ENCODE measurements at regions not wholly inside any gene's neighbourhood (a gene's known extent, or its start where the extent isn't known, plus 50 kb on each side); places are given as distances from the start of the nearest gene placed in this dataset.

GRCh38 chr4:187889651-187890050 is 105.9 kb upstream of the ZFP42 start:
- no CpG with 5 or more reads among the region's 6 CpGs for WGBS, 2 experiments (ENCODE audit: extremely low coverage in 2 of 2, insufficient read length in 1 of 2)
- H3K4me1 ChIP-seq (ENCODE audit: control insufficient read depth, insufficient read depth, low read length): no peaks in the 10 kb centered on the region
- no peak overlapping the region for H4K91ac ChIP-seq (ENCODE audit: insufficient read depth, low read depth, low read length)
- no peak overlapping the region for H2AK9ac ChIP-seq (replicated peaks; ENCODE audit: low read depth, low read length, poor library complexity)
- no peak overlapping the region for H2BK120ac ChIP-seq (ENCODE audit: low read depth, low read length)
- no peak overlapping the region for H3K18ac ChIP-seq (ENCODE audit: low read depth, low read length)
- H3K4me3 ChIP-seq (ENCODE audit: insufficient read depth, low read depth, low read length): no peak overlapping the region
- no peak overlapping the region for H3K27ac ChIP-seq (ENCODE audit: insufficient read depth, low read length)
- in situ Hi-C loops (cut with MboI; ENCODE audit: low sequenced_read_pairs) (no loop called here), intact Hi-C loops (cut with micrococcal nuclease) (no loop called here), dilution Hi-C loops (cut with HindIII; ENCODE audit: low sequenced_read_pairs, unreplicated experiment) (no loop called here)
- H3K27me3 ChIP-seq (ENCODE audit: control insufficient read depth, insufficient read depth, low read length): no peaks in the 10 kb centered on the region
- TF ChIP-seq MAFK (IDR thresholded peaks at IDR 0.05; ENCODE audit: low read depth, low read length) (no peak), CEBPB (IDR thresholded peaks at IDR 0.05; ENCODE audit: low read depth, low read length) (no peak), MXI1 (IDR thresholded peaks at IDR 0.05; ENCODE audit: borderline replicate concordance, low read depth, low read length) (no peak), NFE2L2 (IDR thresholded peaks at IDR 0.05; ENCODE audit: low read depth, low read length) (no peak), RCOR1 (IDR thresholded peaks at IDR 0.05; ENCODE audit: insufficient replicate concordance, low read length) (no peak), FOS (IDR thresholded peaks at IDR 0.05; ENCODE audit: low read depth, low read length) (no peak), USF2 (IDR thresholded peaks at IDR 0.05; ENCODE audit: low read depth, low read length) (no peak), RAD21 (IDR thresholded peaks at IDR 0.05; ENCODE audit: low read length) (no peak), CHD1 (IDR thresholded peaks at IDR 0.05; ENCODE audit: low read depth, low read length) (no peak), POLR2A (IDR thresholded peaks at IDR 0.05; ENCODE audit: low read depth, low read length) (no peak), ELK1 (IDR thresholded peaks at IDR 0.05; ENCODE audit: borderline replicate concordance, low read depth, low read length) (no peak), MAZ (IDR thresholded peaks at IDR 0.05; ENCODE audit: borderline replicate concordance, low read depth, low read length) (no peak), SMC3 (IDR thresholded peaks at IDR 0.05; ENCODE audit: low read depth, low read length) (no peak), RFX5 (IDR thresholded peaks at IDR 0.05; ENCODE audit: low read depth, low read length) (no peak), BHLHE40 (IDR thresholded peaks at IDR 0.05; ENCODE audit: low read depth, low read length) (no peak)
- TF ChIP-seq, protein P1, sequence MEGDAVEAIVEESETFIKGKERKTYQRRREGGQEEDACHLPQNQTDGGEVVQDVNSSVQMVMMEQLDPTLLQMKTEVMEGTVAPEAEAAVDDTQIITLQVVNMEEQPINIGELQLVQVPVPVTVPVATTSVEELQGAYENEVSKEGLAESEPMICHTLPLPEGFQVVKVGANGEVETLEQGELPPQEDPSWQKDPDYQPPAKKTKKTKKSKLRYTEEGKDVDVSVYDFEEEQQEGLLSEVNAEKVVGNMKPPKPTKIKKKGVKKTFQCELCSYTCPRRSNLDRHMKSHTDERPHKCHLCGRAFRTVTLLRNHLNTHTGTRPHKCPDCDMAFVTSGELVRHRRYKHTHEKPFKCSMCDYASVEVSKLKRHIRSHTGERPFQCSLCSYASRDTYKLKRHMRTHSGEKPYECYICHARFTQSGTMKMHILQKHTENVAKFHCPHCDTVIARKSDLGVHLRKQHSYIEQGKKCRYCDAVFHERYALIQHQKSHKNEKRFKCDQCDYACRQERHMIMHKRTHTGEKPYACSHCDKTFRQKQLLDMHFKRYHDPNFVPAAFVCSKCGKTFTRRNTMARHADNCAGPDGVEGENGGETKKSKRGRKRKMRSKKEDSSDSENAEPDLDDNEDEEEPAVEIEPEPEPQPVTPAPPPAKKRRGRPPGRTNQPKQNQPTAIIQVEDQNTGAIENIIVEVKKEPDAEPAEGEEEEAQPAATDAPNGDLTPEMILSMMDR (conservative IDR thresholded peaks at IDR 0.05; ENCODE audit: low read depth, low read length): no peak
- H3K56ac ChIP-seq (ENCODE audit: extremely low read depth, insufficient read depth, low read length): no peak overlapping the region
- no peaks in the 10 kb centered on the region for H3K79me1 ChIP-seq (ENCODE audit: low read depth in 1 of 2, low read length in 2 of 2)
- H4K20me1 ChIP-seq (ENCODE audit: insufficient read depth, low read length): no peaks in the 10 kb centered on the region
- no peak for ATAC-seq (ENCODE audit: low read depth)
- H2AK5ac ChIP-seq (ENCODE audit: low read depth, low read length): no peak overlapping the region
- ChIA-PET CTCF (interaction anchor here (0.6 to 0.8 kb wide), 3 partner anchors 9 to 52 kb away, joined by 3 to 8 read pairs (median 3); no protein-coding TSS in a partner anchor), POLR2A (ENCODE audit: unreplicated experiment) (no interaction called here)
- no peaks in the 10 kb centered on the region for H3K9me3 ChIP-seq (ENCODE audit: control insufficient read depth, insufficient read depth, low read length)
- H2BK5ac ChIP-seq (ENCODE audit: low read depth, low read length, poor library complexity, severe bottlenecking): no peak overlapping the region
- H2BK15ac ChIP-seq (ENCODE audit: low read depth, low read length): no peak overlapping the region
- no TSS peak for BruUV-seq (replicated peaks)
- no peak overlapping the region for H3K4me2 ChIP-seq (ENCODE audit: low read depth, low read length)
- no peak overlapping the region for H3K23ac ChIP-seq (ENCODE audit: low read depth, low read length)
- no peak overlapping the region for H2BK20ac ChIP-seq (ENCODE audit: low read depth, low read length)
- H4K8ac ChIP-seq (ENCODE audit: low read depth in 2 of 2, low read length in 2 of 2): no peak overlapping the region
- no peaks in the 10 kb centered on the region for H3K36me3 ChIP-seq (ENCODE audit: control insufficient read depth, insufficient read depth, low read length)
- no peak overlapping the region for H4K5ac ChIP-seq (ENCODE audit: low read depth, low read length)
- H2AFZ ChIP-seq (replicated peaks; ENCODE audit: low read length, poor library complexity): no peak overlapping the region
- H3K4ac ChIP-seq (ENCODE audit: low read depth, low read length): no peak overlapping the region
- no peak overlapping the region for H3K9ac ChIP-seq (ENCODE audit: low read depth, low read length)
- no peak overlapping the region for H3K14ac ChIP-seq (replicated peaks; ENCODE audit: low read depth, low read length)
- DNase-seq: no peak
- no peaks in the 10 kb centered on the region for H3K9me1 ChIP-seq (ENCODE audit: insufficient read depth, low read length)
